Activated CD4-positive, alpha-beta T cell treated with anti-CD3 and anti-CD28 coated beads for 36 hours (primary cell): ENCODE measurements at regions not wholly inside any gene's neighbourhood (a gene's known extent, or its start where the extent isn't known, plus 50 kb on each side); places are given as distances from the start of the nearest gene placed in this dataset.

Experiments
- ATAC-seq: fragments of 200-7000 bp; cut with Tn5 transposase; one replicate; pipeline ENCODE4 v1.10.0; 2021; ENCODE audit warnings: mild to moderate bottlenecking, moderate library complexity
- CTCF ChIA-PET: fragments of 350-600 bp; sonication (Branson Sonifier 250); formaldehyde crosslinking; loops from one replicate; lab custom pipeline; 2021; ENCODE audit warnings: antibody characterized with exemption; lab: Charles Lee
- POLR2A ChIA-PET: fragments of 350-600 bp; sonication (Branson Sonifier 250); formaldehyde crosslinking; loops from one replicate; lab custom pipeline; 2021; ENCODE audit warnings: antibody characterized with exemption, inconsistent platforms; lab: Charles Lee
- DNase-seq: peaks from one replicate; pipeline ENCODE4 v3.0.0-alpha.2; 2020
- H3K27ac Mint-ChIP-seq: one replicate; pipeline ENCODE4 v1.8.0; 2021; ENCODE audit warnings: mixed read lengths
- H3K27me3 Mint-ChIP-seq: one replicate; pipeline ENCODE4 v1.8.0; 2021; ENCODE audit warnings: mixed read lengths
- H3K36me3 Mint-ChIP-seq: one replicate; pipeline ENCODE4 v1.8.0; 2021; ENCODE audit warnings: low read depth, mixed read lengths
- H3K4me1 Mint-ChIP-seq: one replicate; pipeline ENCODE4 v1.8.0; 2021; ENCODE audit warnings: mixed read lengths
- H3K4me3 Mint-ChIP-seq: one replicate; pipeline ENCODE4 v1.8.0; 2021; ENCODE audit warnings: mild to moderate bottlenecking, moderate library complexity, mixed read lengths
- H3K9me3 Mint-ChIP-seq: one replicate; pipeline ENCODE4 v1.8.0; 2021; ENCODE audit warnings: low read depth, mixed read lengths
- intact Hi-C, 2 experiments: fragments of 100-400 bp; cut with DNase I in 1 of 2; cut with micrococcal nuclease in 1 of 2; formaldehyde crosslinking; loops; one replicate each; pipeline versions ENCODE4 v1.14.2 to v1.15.1; 2022 to 2024; cut with DNase I, micrococcal nuclease

GRCh38 chr4:57492251-57492878 is 382.2 kb upstream of the IGFBP7 start:
- intact Hi-C loops = no loop called here
- Mint-ChIP-seq H3K4me3 (no peak overlapping the region), H3K9me3 (peaks cover 3% of the 10 kb centered on the region), H3K4me1 (no peaks in the 10 kb centered on the region), H3K27me3 (peaks cover 2% of the 10 kb centered on the region), H3K36me3 (no peaks in the 10 kb centered on the region), H3K27ac (no peak overlapping the region)
- ChIA-PET POLR2A (no interaction called here), CTCF (no interaction called here)
- DNase-seq (no peak), ATAC-seq (no peak)

- DNase-seq = no peak
- peaks cover 2% of the 10 kb centered on the region for H3K27me3 Mint-ChIP-seq
- ChIA-PET POLR2A (no interaction called here), CTCF (no interaction called here)
- intact Hi-C loops = no loop called here
- peaks cover 3% of the 10 kb centered on the region for H3K9me3 Mint-ChIP-seq
- ATAC-seq = no peak
- no peaks in the 10 kb centered on the region for H3K4me1 Mint-ChIP-seq
- H3K4me3 Mint-ChIP-seq = no peak overlapping the region
- H3K27ac Mint-ChIP-seq = no peak overlapping the region
- no peaks in the 10 kb centered on the region for H3K36me3 Mint-ChIP-seq
Observed at GRCh38 chr4:57491388-57491787, 381.2 kb upstream of the IGFBP7 start.

- DNase-seq = no peak
- intact Hi-C loops = no loop called here
- ChIA-PET POLR2A (no interaction called here), CTCF (no interaction called here)
- ATAC-seq = no peak
- H3K27ac Mint-ChIP-seq = no peak overlapping the region
- no peaks in the 10 kb centered on the region for H3K4me1 Mint-ChIP-seq
- H3K36me3 Mint-ChIP-seq = no peaks in the 10 kb centered on the region
- peaks cover 2% of the 10 kb centered on the region for H3K27me3 Mint-ChIP-seq
- peaks cover 3% of the 10 kb centered on the region for H3K9me3 Mint-ChIP-seq
- H3K4me3 Mint-ChIP-seq = no peak overlapping the region
Observed at GRCh38 chr4:57490520-57491255, 380.5 kb upstream of the IGFBP7 start.

GRCh38 chr4:57488366-57489162 is 378.4 kb upstream of the IGFBP7 start:
- ChIA-PET CTCF (interaction anchor here (0.7 kb wide), 1 partner anchor 326 kb away, joined by 3 read pairs; no protein-coding TSS in a partner anchor), POLR2A (no interaction called here)
- Mint-ChIP-seq H3K9me3 (peaks cover 5% of the 10 kb centered on the region), H3K4me1 (no peaks in the 10 kb centered on the region), H3K36me3 (no peaks in the 10 kb centered on the region), H3K27ac (no peak overlapping the region), H3K4me3 (no peak overlapping the region), H3K27me3 (peaks cover 2% of the 10 kb centered on the region)
- intact Hi-C loops = no loop called here
- ATAC-seq = no peak
- no peak for DNase-seq

- ChIA-PET CTCF (no interaction called here), POLR2A (no interaction called here)
- Mint-ChIP-seq H3K27me3 (no peaks in the 10 kb centered on the region), H3K4me3 (no peak overlapping the region), H3K36me3 (no peaks in the 10 kb centered on the region), H3K9me3 (peaks cover 3% of the 10 kb centered on the region), H3K27ac (no peak overlapping the region), H3K4me1 (no peaks in the 10 kb centered on the region)
- ATAC-seq (no peak), DNase-seq (no peak)
- intact Hi-C loops = no loop called here
Observed at GRCh38 chr4:57475424-57475823, 365.2 kb upstream of the IGFBP7 start.

GRCh38 chr4:57465321-57466056 is 355.3 kb upstream of the IGFBP7 start:
- Mint-ChIP-seq H3K4me1 (no peaks in the 10 kb centered on the region), H3K4me3 (no peak overlapping the region), H3K27ac (no peak overlapping the region), H3K9me3 (peaks cover 1% of the 10 kb centered on the region), H3K27me3 (no peaks in the 10 kb centered on the region), H3K36me3 (no peaks in the 10 kb centered on the region)
- ATAC-seq = no peak
- DNase-seq = no peak
- CTCF ChIA-PET = no interaction called here
- intact Hi-C loops = no loop called here
- POLR2A ChIA-PET = no interaction called here

GRCh38 chr4:57462843-57463242 is 352.7 kb upstream of the IGFBP7 start:
- Mint-ChIP-seq H3K27ac (no peak overlapping the region), H3K36me3 (no peaks in the 10 kb centered on the region), H3K9me3 (peaks cover 1% of the 10 kb centered on the region), H3K4me3 (no peak overlapping the region), H3K27me3 (no peaks in the 10 kb centered on the region), H3K4me1 (no peaks in the 10 kb centered on the region)
- POLR2A ChIA-PET = no interaction called here
- intact Hi-C loops = no loop called here
- DNase-seq (no peak), ATAC-seq (no peak)
- CTCF ChIA-PET = no interaction called here

- Mint-ChIP-seq H3K9me3 (peaks cover 2% of the 10 kb centered on the region), H3K27me3 (no peaks in the 10 kb centered on the region), H3K4me3 (no peak overlapping the region), H3K36me3 (no peaks in the 10 kb centered on the region), H3K27ac (no peak overlapping the region), H3K4me1 (no peaks in the 10 kb centered on the region)
- DNase-seq (no peak), ATAC-seq (no peak)
- ChIA-PET POLR2A (no interaction called here), CTCF (interaction anchor here (0.9 kb wide), 1 partner anchor 10 kb away, joined by 3 read pairs; no protein-coding TSS in a partner anchor)
- intact Hi-C loops = no loop called here
Observed at GRCh38 chr4:57460967-57461366, 350.8 kb upstream of the IGFBP7 start.

GRCh38 chr4:57448901-57449300 is 338.7 kb upstream of the IGFBP7 start:
- ChIA-PET POLR2A (no interaction called here), CTCF (no interaction called here)
- H3K9me3 Mint-ChIP-seq = peaks cover 6% of the 10 kb centered on the region
- no peaks in the 10 kb centered on the region for H3K36me3 Mint-ChIP-seq
- intact Hi-C loops = no loop called here
- H3K4me1 Mint-ChIP-seq = no peaks in the 10 kb centered on the region
- ATAC-seq (no peak), DNase-seq (no peak)
- no peaks in the 10 kb centered on the region for H3K27me3 Mint-ChIP-seq
- no peak overlapping the region for H3K4me3 Mint-ChIP-seq
- H3K27ac Mint-ChIP-seq = no peak overlapping the region

GRCh38 chr4:57448452-57448851 is 338.3 kb upstream of the IGFBP7 start:
- ATAC-seq = no peak
- CTCF ChIA-PET = no interaction called here
- Mint-ChIP-seq H3K27me3 (no peaks in the 10 kb centered on the region), H3K36me3 (no peaks in the 10 kb centered on the region), H3K9me3 (peaks cover 6% of the 10 kb centered on the region), H3K27ac (no peak overlapping the region), H3K4me1 (no peaks in the 10 kb centered on the region), H3K4me3 (no peak overlapping the region)
- intact Hi-C loops = no loop called here
- DNase-seq = no peak
- POLR2A ChIA-PET = no interaction called here

GRCh38 chr4:57446266-57446665 is 336.1 kb upstream of the IGFBP7 start:
- ChIA-PET CTCF (no interaction called here), POLR2A (no interaction called here)
- ATAC-seq (no peak), DNase-seq (no peak)
- Mint-ChIP-seq H3K4me1 (no peaks in the 10 kb centered on the region), H3K4me3 (no peak overlapping the region), H3K27ac (no peak overlapping the region), H3K27me3 (no peaks in the 10 kb centered on the region), H3K9me3 (peaks cover 2% of the 10 kb centered on the region), H3K36me3 (no peaks in the 10 kb centered on the region)
- intact Hi-C loops = no loop called here
